ENCODE measurements at regions not wholly inside any gene's neighbourhood (a gene's known extent, or its start where the extent isn't known, plus 50 kb on each side); places are given as distances from the start of the nearest gene placed in this dataset.

- dilution Hi-C loops (cut with MboI; ENCODE audit: extremely low pct_ligation_motif_present, low sequenced_read_pairs) (no loop called here), intact Hi-C loops (cut with micrococcal nuclease) (no loop called here)
- ChIA-PET CTCF (no interaction called here), POLR2A (no interaction called here)
- H2AFZ ChIP-seq (ENCODE audit: low read depth, low read length) = no peak overlapping the region
- DNase-seq (ENCODE audit: low read depth, low spot score) (no peak), FAIRE-seq (no peak)
- H3K4me2 ChIP-seq (ENCODE audit: insufficient read depth, low read length) = no peak overlapping the region
- H3K4me3 ChIP-seq (replicated peaks in 1 of 3; ENCODE audit: insufficient read depth in 1 of 3, low read depth in 1 of 3, low read length in 3 of 3) = no peak overlapping the region
- no peaks in the 10 kb centered on the region for H4K20me1 ChIP-seq (replicated peaks; ENCODE audit: control insufficient read depth, extremely low read depth, insufficient read depth, low read length)
- H3K79me2 ChIP-seq (ENCODE audit: control insufficient read depth, insufficient read depth, low read length) = no peaks in the 10 kb centered on the region
- H3K9ac ChIP-seq (replicated peaks; ENCODE audit: extremely low read depth, insufficient read depth, low read length) = no peak overlapping the region
- no peaks in the 10 kb centered on the region for H3K9me3 ChIP-seq (replicated peaks; ENCODE audit: control insufficient read depth, insufficient read depth, low read length)
- no peaks in the 10 kb centered on the region for H3K4me1 ChIP-seq (ENCODE audit: control insufficient read depth, extremely low read depth, insufficient read depth, low read length)
- no TSS peak for BruUV-seq (replicated peaks)
- no peaks in the 10 kb centered on the region for H3K9me1 ChIP-seq (replicated peaks; ENCODE audit: control insufficient read depth, extremely low read depth, insufficient read depth, low read length)
- no peaks in the 10 kb centered on the region for H3K36me3 ChIP-seq (ENCODE audit: control insufficient read depth in 2 of 2, extremely low read depth in 1 of 2, insufficient read depth in 2 of 2, low read length in 2 of 2)
- no peaks in the 10 kb centered on the region for H3K27me3 ChIP-seq (ENCODE audit: control insufficient read depth in 2 of 2, insufficient read depth in 2 of 2, low read length in 2 of 2)
- H3K27ac ChIP-seq (ENCODE audit: insufficient read depth, low read depth, low read length) = no peak overlapping the region
- no peak for TF ChIP-seq CTCF (IDR thresholded peaks at IDR 0.05; ENCODE audit: extremely low read depth in 1 of 2, insufficient read depth in 1 of 2, low read depth in 1 of 2, low read length in 2 of 2)
- no peak for TF ChIP-seq JUN (IDR thresholded peaks at IDR 0.05; ENCODE audit: borderline replicate concordance, insufficient read depth, insufficient read length, low read depth)
- no peak for TF ChIP-seq POLR2A (IDR thresholded peaks at IDR 0.05; ENCODE audit: low read depth, low read length)
- no peak for TF ChIP-seq EZH2 (IDR thresholded peaks at IDR 0.05; ENCODE audit: borderline replicate concordance, low read depth, low read length, severe bottlenecking)
- TF ChIP-seq POLR2AphosphoS5 (IDR thresholded peaks at IDR 0.05; ENCODE audit: insufficient read depth, low read depth, low read length) = no peak
- TF ChIP-seq GATA2 (IDR thresholded peaks at IDR 0.05; ENCODE audit: insufficient read depth, insufficient read length, low read depth, low read length) = no peak
- TF ChIP-seq FOS (IDR thresholded peaks at IDR 0.05; ENCODE audit: borderline replicate concordance, insufficient read depth, low read length) = no peak
- TF ChIP-seq MAX (IDR thresholded peaks at IDR 0.05; ENCODE audit: insufficient read depth, insufficient read length) = no peak
- no peak for TF ChIP-seq MYC (IDR thresholded peaks at IDR 0.05; ENCODE audit: low read depth, low read length)
These were observed 666.4 kb downstream of the KCNT2 start for GRCh38 chr1:195941795-195942194.
